Endodermal cell (in vitro differentiated cells): ENCODE measurements at regions not wholly inside any gene's neighbourhood (a gene's known extent, or its start where the extent isn't known, plus 50 kb on each side); places are given as distances from the start of the nearest gene placed in this dataset.

Experiments used
- DNase-seq: peaks from one replicate; pipeline ENCODE4 v3.0.0-alpha.2; 2017
- H3K27ac ChIP-seq: 2 replicates; pipeline ENCODE4 v1.5.1; 2013; ENCODE audit warnings: mild to moderate bottlenecking, low read depth, low read length, moderate library complexity
- H3K27me3 ChIP-seq: 2 replicates; pipeline ENCODE4 v1.6.1; 2013; ENCODE audit warnings: mild to moderate bottlenecking, low read length, moderate library complexity; ENCODE audit not compliant: insufficient read depth, control insufficient read depth, poor library complexity, severe bottlenecking
- H3K36me3 ChIP-seq: 2 replicates; pipeline ENCODE4 v1.7.0; 2013; ENCODE audit warnings: mild to moderate bottlenecking, low read length, moderate library complexity; ENCODE audit not compliant: control insufficient read depth, insufficient read depth
- H3K4me1 ChIP-seq: one replicate; pipeline ENCODE4 v1.7.0; 2013; ENCODE audit warnings: low read length; ENCODE audit not compliant: control insufficient read depth, insufficient read depth
- H3K4me3 ChIP-seq: 2 replicates; pipeline ENCODE4 v1.5.1; 2013; ENCODE audit warnings: mild to moderate bottlenecking, low read length, moderate library complexity
- H3K9ac ChIP-seq: 2 replicates; pipeline ENCODE4 v1.6.1; 2013; ENCODE audit warnings: mild to moderate bottlenecking, low read length, moderate library complexity; ENCODE audit not compliant: poor library complexity, severe bottlenecking; ENCODE audit errors: extremely low read depth
- H3K9me3 ChIP-seq: 2 replicates; pipeline ENCODE4 v1.6.1; 2013; ENCODE audit warnings: mild to moderate bottlenecking, low read length, moderate library complexity; ENCODE audit not compliant: control insufficient read depth
- H3K27ac Mint-ChIP-seq: 2 replicates; pipeline ENCODE4 v1.8.0; 2020; ENCODE audit warnings: mixed read lengths
- H3K27me3 Mint-ChIP-seq: 2 replicates; pipeline ENCODE4 v1.8.0; 2021; ENCODE audit warnings: mild to moderate bottlenecking, mixed read lengths; ENCODE audit not compliant: insufficient read depth
- H3K36me3 Mint-ChIP-seq: 2 replicates; pipeline ENCODE4 v1.8.0; 2020; ENCODE audit warnings: low read depth, mixed read lengths
- H3K4me1 Mint-ChIP-seq: 2 replicates; pipeline ENCODE4 v1.8.0; 2020; ENCODE audit warnings: mixed read lengths
- H3K4me3 Mint-ChIP-seq: 2 replicates; pipeline ENCODE4 v1.8.0; 2020; ENCODE audit warnings: mild to moderate bottlenecking, moderate library complexity, mixed read lengths
- H3K9me3 Mint-ChIP-seq: 2 replicates; pipeline ENCODE4 v1.8.0; 2020; ENCODE audit warnings: mild to moderate bottlenecking, mixed read lengths
- CTCF ChIP-seq: fragments of 200-600 bp; sonication (generic); conservative IDR thresholded peaks from 2 replicates; pipeline ENCODE4 v1.5.0; 2021; ENCODE audit warnings: antibody characterized with exemption, mild to moderate bottlenecking
- WGBS, 2 experiments: methylation state at CpG; one replicate each; pipeline versions ENCODE4 v1.1.5 to v1.1.7; 2013; ENCODE audit warnings: missing lambda C conversion rate in 2 of 2, mixed read lengths in 1 of 2; ENCODE audit not compliant: insufficient coverage in 1 of 2, insufficient read length in 1 of 2; 5-methylcytosine and 5-hydroxymethylcytosine counted together

- no peak overlapping the region for H3K4me3 Mint-ChIP-seq
- TF ChIP-seq CTCF = no peak
- no peaks in the 10 kb centered on the region for H3K36me3 Mint-ChIP-seq
- Histone ChIP-seq H3K27me3 (peaks cover 3% of the 10 kb centered on the region), H3K27ac (no peak overlapping the region), H3K9ac (no peak overlapping the region), H3K4me3 (no peak overlapping the region), H3K36me3 (no peaks in the 10 kb centered on the region), H3K4me1 (peaks cover 2% of the 10 kb centered on the region), H3K9me3 (no peaks in the 10 kb centered on the region)
- H3K4me1 Mint-ChIP-seq = no peaks in the 10 kb centered on the region
- peak; percentile 12 for DNase-seq
- H3K27ac Mint-ChIP-seq = no peak overlapping the region
- peaks cover 5% of the 10 kb centered on the region for H3K27me3 Mint-ChIP-seq
- no peaks in the 10 kb centered on the region for H3K9me3 Mint-ChIP-seq
Measured at GRCh38 chr17:33653399-33653788, 360.3 kb upstream of the ASIC2 start.

DNA sequence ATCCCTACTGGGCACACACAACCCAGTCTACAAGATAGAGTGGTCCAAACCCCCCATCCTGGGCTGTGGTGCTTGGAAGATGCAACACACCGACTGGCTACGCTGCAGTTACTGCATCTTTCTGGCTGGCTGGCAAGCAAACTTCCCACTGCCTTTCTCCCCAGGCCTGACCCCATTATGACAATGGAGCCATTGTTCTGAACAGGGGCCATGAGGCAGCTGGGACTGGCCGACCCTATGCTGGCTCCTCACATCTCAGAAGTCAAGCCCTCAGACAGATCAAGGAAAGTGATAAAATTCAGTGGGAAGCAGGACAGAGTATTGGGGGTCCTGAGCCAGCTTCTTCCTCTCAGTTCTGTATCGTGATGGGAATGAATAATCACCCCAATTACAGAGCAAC lies 364.1 kb upstream of the ASIC2 start:
- H3K36me3 Mint-ChIP-seq = no peaks in the 10 kb centered on the region

GRCh38 chr17:33661975-33662374 lies 368.9 kb upstream of the ASIC2 start:
- H3K4me3 Mint-ChIP-seq = no peak overlapping the region
- H3K4me3 ChIP-seq = no peak overlapping the region
- no peaks in the 10 kb centered on the region for H3K9me3 ChIP-seq
- no peaks in the 10 kb centered on the region for H3K27me3 Mint-ChIP-seq
- H3K36me3 ChIP-seq = no peaks in the 10 kb centered on the region
- H3K9ac ChIP-seq = no peak overlapping the region
- H3K4me1 ChIP-seq = peaks cover 2% of the 10 kb centered on the region
- H3K36me3 Mint-ChIP-seq = no peaks in the 10 kb centered on the region
- H3K9me3 Mint-ChIP-seq = no peaks in the 10 kb centered on the region
- H3K27me3 ChIP-seq = no peaks in the 10 kb centered on the region
- DNase-seq = no peak
- H3K27ac Mint-ChIP-seq = no peak overlapping the region
- 54 to 66% methylated on average over 2 to 3 of the region's 3 CpGs for WGBS, 2 experiments
- H3K27ac ChIP-seq = no peak overlapping the region
- no peak for TF ChIP-seq CTCF
- H3K4me1 Mint-ChIP-seq = no peaks in the 10 kb centered on the region

More for the DNA sequence above, 364.1 kb upstream of the ASIC2 start:
- no peaks in the 10 kb centered on the region for H3K9me3 ChIP-seq
- H3K27me3 ChIP-seq = no peaks in the 10 kb centered on the region
- DNase-seq = peak; percentile 44
- no peak overlapping the region for H3K4me3 ChIP-seq
- no peaks in the 10 kb centered on the region for H3K36me3 ChIP-seq
- H3K27ac ChIP-seq = no peak overlapping the region
- H3K9ac ChIP-seq = no peak overlapping the region
- 50 to 82% methylated on average over 1 to 3 of the region's 4 CpGs for WGBS, 2 experiments
- peaks cover 2% of the 10 kb centered on the region for H3K4me1 ChIP-seq
- H3K9me3 Mint-ChIP-seq = no peaks in the 10 kb centered on the region
- no peaks in the 10 kb centered on the region for H3K4me1 Mint-ChIP-seq
- H3K27ac Mint-ChIP-seq = no peak overlapping the region
- H3K4me3 Mint-ChIP-seq = no peak overlapping the region
- peaks cover 5% of the 10 kb centered on the region for H3K27me3 Mint-ChIP-seq
- no peak for TF ChIP-seq CTCF
